ENCODE measurements at regions not wholly inside any gene's neighbourhood (a gene's known extent, or its start where the extent isn't known, plus 50 kb on each side); places are given as distances from the start of the nearest gene placed in this dataset.

- TF ChIP-seq SNAPC4 (CRISPR knock-in tag; IDR thresholded peaks at IDR 0.05) = no peak
These were observed 333.7 kb downstream of the MEI4 start (continued) for GRCh38 chr6:77986380-77987034.

GRCh38 chr6:77987035-77987384, 334.2 kb downstream of the MEI4 start:
- H3K4me3 ChIP-seq (replicated peaks in 1 of 3; ENCODE audit: insufficient read depth in 1 of 3, low read depth in 2 of 3, low read length in 3 of 3) = no peak overlapping the region
- H3K4me1 ChIP-seq (ENCODE audit: insufficient read depth, low read length) = no peaks in the 10 kb centered on the region
- no peaks in the 10 kb centered on the region for H3K36me3 ChIP-seq (replicated peaks in 1 of 2; ENCODE audit: control insufficient read depth in 1 of 2, insufficient read depth in 2 of 2, low read length in 2 of 2)
- H4K20me1 ChIP-seq (ENCODE audit: insufficient read depth, low read length) = no peaks in the 10 kb centered on the region
- H3K9ac ChIP-seq (ENCODE audit: insufficient read depth, low read depth, low read length) = no peak overlapping the region
- intact Hi-C loops (cut with micrococcal nuclease; ENCODE audit: unreplicated experiment) (no loop called here), in situ Hi-C loops (cut with HindIII; ENCODE audit: extremely low pct_ligation_motif_present, low pct_unique_long_range_greater_than_20kb) (no loop called here)
- ATAC-seq (no peak), DNase-seq (ENCODE audit: low spot score) (no peak), FAIRE-seq (no peak)
- ChIA-PET POLR2A (no interaction called here), CTCF (ENCODE audit: low intra/inter-chr PET ratio, low total read pairs) (no interaction called here)
- H3K27me3 ChIP-seq (ENCODE audit: control insufficient read depth in 1 of 2, insufficient read depth in 2 of 2, low read length in 2 of 2) = no peaks in the 10 kb centered on the region
- H3K27ac ChIP-seq (ENCODE audit: extremely low read length, insufficient read depth, low read length) = no peak overlapping the region
- no peak for TF ChIP-seq SCMH1 (CRISPR knock-in tag; IDR thresholded peaks at IDR 0.05; ENCODE audit: borderline replicate concordance)
- TF ChIP-seq ZNF33B (CRISPR knock-in tag; IDR thresholded peaks at IDR 0.05) = no peak
- TF ChIP-seq ZFYVE20 (CRISPR knock-in tag; IDR thresholded peaks at IDR 0.05; ENCODE audit: borderline replicate concordance, low read depth) = no peak
- TF ChIP-seq MAFG (CRISPR knock-in tag; IDR thresholded peaks at IDR 0.05) = no peak
- TF ChIP-seq ZFP82 (CRISPR knock-in tag; IDR thresholded peaks at IDR 0.05; ENCODE audit: borderline replicate concordance) = no peak
- TF ChIP-seq TBX3 (IDR thresholded peaks at IDR 0.05; ENCODE audit: borderline replicate concordance) = no peak
- TF ChIP-seq ZFP37 (CRISPR knock-in tag; IDR thresholded peaks at IDR 0.05; ENCODE audit: borderline replicate concordance) = no peak
- no peak for TF ChIP-seq ZFP36L2 (CRISPR knock-in tag; IDR thresholded peaks at IDR 0.05)
- no peak for TF ChIP-seq HOXA5 (CRISPR knock-in tag; IDR thresholded peaks at IDR 0.05)
- TF ChIP-seq MED13 (CRISPR knock-in tag; IDR thresholded peaks at IDR 0.05) = no peak
- no peak for TF ChIP-seq PHB2 (IDR thresholded peaks at IDR 0.05; ENCODE audit: partially characterized antibody)
- H3K4me2 ChIP-seq (ENCODE audit: low read depth, low read length) = no peak overlapping the region
- peaks cover 50% of the 10 kb centered on the region for H3K9me3 ChIP-seq (ENCODE audit: low read length)
- BruUV-seq (replicated peaks) = no TSS peak
- no peaks in the 10 kb centered on the region for H3K79me2 ChIP-seq (ENCODE audit: insufficient read depth, low read length)
- no peak overlapping the region for H2AFZ ChIP-seq (ENCODE audit: low read length)
